NCI-H345 treated with DMSO at 0.1 percent for 48 hours (cell line): ENCODE measurements at regions not wholly inside any gene's neighbourhood (a gene's known extent, or its start where the extent isn't known, plus 50 kb on each side); places are given as distances from the start of the nearest gene placed in this dataset.

Source experiments
- DNase-seq: peaks from one replicate; lab custom pipeline; 2025; ENCODE audit not compliant: unreplicated experiment; lab: John Stamatoyannopoulos, UW

DNA sequence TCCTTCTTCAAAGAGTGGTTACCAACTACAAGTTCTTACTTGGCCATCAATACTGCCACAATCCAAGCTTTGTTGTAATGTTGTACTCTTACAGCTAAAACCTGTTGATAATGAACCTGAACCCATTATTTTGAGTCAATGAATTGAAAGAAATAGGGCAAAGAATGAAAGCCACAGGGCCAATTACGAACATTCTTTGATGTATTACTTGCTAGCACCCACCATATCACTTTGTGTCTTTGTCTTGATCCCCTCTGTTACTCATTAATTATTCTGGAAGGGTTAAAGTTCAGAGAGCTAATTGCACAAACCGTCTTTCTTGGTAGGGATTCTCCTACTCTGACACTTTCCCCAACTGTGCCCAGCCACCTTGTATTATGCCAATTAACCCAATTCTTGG lies 53.2 kb upstream of the TFEC start:
- no peak for DNase-seq

DNA sequence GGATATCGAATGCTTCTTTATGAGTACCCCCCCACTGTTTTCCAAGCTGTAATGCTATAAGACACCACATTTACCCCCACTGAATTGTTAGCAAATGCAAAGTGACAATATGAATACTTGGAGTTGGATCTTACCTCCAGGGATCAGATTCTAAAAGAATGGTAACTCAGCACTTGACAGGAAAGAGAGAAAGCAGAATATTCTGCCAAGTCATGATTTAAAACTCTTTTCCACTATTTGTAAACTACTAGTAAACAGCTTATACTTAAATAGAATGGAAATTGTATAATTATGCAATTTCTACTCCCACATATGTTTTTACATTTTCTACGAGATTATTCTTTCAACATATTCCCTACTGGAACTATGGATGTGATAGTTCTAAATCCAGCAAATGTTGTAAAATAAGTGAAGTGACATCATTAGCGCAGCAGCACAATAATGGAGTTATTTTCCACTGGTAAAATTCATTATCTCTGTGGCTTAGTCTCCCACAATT lies 56.0 kb upstream of the TFEC start:
- no peak for DNase-seq

DNA sequence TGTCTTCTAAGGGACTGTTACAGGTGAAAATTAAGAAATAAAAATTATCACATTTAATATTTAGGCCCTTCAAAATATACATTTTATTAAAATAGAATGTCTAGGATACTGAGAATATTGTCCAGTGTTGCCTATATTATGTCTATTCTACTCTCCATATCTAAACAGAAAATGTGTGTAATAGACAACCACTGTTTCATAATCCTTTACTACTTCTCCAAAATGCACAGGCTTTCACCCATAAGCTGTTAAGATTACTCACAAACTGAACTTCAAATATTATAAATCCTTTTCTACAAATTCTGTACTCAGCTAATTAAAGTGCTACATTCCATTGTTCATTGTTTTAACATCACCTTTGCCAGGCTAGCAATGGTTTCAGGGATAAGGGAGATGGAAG lies 56.7 kb upstream of the TFEC start:
- no peak for DNase-seq

DNA sequence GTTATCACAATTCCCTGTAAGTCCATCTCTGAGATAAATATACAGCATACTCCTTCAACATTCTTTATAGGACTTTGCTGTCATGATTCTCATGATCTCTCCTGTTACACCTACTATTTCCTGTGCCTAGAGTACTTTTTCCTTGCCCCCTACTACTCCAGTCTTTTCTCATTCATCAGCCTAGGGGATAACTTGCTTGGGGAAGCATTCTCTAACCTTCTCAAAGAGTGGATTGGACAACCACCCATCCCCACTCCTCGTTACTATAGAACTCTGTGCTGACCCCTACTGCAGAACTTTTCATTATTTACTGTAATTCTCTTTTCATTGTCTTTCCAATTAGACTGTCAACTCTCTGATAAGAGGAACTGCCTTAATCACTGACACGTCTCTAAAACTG lies 57.4 kb upstream of the TFEC start:
- DNase-seq, result no peak

DNA sequence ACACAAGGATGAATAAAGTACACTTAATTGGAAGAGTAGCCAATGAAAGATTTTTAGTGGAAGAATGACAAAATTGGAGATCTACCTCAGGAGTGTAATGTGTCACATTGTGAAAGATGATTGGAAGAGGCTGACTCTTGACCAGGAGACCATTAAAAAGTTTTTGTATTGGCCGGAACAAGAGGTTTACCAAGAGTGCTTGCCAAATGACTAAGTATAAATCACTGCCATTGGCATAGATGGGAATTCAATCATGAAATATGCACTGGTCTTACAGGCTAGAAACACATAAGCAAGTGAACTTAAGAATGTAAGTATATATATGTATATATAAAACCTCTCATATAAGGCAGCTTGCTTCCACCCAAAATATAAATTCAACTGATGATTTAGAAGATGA lies 58.7 kb upstream of the TFEC start:
- no peak for DNase-seq

DNA sequence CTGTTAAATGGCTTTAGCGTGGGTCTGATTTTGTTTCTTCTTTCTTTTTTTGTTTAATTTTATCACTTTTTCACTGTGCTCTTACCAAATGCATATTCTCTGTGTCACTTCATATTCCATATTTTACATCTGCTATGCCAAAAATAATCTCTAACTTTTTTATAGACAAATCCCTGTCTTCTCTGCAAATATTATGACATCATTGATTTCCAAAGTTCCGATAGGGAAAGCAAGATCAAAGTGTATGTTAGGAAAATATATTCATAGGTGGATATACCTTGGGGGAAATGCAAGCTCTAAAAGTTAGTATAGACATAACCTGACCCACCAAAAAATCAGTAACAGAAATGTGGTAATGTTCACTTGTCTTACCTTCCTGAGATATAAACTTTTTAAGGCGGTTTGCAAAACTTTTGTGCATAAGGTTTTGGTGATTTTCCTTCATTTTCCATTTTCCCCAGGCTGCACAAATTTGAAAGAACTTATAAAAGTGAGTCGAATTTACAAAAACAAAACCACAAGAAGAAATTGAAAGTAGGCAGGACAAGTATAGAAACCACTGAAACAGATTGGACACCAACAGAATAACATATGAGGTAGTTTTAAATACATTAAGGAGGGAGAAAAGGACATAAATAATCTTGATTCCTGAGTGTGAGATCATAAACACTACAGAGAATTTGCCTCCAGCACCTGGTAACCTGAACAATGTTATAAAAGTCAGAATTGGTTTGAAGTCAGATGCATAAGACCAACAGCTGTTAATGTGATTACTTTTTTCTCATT lies 63.1 kb upstream of the TFEC start:
- no peak for DNase-seq

DNA sequence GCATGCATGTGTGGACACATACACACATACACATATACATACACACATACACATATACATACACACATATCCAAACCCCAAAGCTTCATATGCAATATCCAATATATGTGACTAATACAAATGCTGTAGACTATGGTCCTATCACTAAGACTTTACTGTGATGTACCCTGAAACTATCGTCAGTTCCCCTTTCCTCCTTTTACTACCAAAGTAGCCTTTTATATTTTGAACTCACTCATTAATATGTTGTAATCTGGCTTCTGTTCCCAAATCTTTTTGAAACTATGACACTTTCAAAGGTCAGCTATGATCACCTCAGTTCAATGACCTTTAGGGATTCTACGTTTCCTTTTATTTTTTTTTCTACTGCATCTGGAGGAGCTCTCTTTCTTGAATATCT lies 64.8 kb upstream of the TFEC start:
- no peak for DNase-seq

DNA sequence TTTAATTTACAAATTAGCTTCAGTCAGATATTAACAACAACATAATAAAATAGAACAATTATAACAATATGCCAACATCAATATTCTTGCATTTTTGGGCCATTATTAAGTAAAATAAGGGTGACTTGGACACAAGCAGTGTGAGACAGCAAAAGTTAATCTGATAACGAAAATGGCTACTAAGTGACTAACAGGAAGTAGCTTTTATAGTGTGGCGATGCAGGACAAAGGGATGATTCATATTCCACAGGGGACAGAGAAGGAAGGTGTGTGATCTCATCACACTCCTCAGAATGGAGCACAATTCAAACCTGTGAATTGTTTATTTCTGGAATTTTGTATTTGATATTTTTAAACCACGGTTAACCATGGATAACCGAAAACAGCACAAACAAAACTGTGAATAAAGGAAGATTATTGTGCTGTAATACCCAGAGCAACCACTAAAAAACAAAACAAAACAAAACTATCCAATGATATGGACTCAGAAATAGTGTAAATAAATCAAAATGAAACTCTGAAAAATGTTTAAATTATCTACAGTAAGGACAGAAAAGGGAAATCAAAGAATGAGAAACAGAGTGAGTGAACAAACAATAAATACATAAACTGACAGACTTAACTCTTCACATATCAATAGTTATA lies 66.9 kb upstream of the TFEC start:
- DNase-seq, result no peak

DNA sequence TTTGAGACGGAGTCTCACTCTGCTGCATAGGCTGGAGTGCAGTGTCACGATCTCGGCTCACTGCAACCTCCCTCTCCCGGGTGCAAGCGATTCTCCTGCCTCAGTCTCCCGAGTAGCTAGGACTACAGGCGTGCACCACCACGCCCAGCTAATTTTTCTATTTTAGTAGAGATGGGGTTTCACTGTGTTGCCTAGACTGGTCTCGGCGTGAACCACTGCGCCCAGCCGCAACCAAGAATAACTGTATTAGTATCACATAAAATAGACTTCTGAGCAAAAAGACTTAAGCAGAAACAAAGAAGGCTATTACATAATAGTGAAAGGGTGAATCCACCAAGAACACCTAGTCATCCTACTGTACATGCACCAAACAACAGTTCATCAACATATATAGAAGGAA lies 67.6 kb upstream of the TFEC start:
- DNase-seq, result no peak

DNA sequence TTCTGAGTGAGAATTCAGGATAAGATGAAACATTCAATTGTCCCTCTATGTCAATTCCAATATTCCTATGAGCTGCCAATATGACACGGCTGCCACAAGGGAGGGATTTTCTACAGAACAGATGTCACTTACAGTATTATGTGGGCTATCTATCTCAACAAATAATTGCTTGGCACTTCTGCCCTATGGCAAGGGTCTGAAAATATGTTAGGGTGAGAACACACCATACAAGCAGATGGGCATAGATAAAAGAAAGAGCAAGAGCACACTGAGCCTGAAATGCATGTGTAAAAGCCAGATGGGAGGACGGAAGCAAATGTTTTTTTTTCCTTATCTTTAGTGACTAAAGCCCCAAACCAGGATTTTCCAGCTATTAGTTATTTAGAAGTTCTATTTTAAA lies 70.1 kb upstream of the TFEC start:
- no peak for DNase-seq

DNA sequence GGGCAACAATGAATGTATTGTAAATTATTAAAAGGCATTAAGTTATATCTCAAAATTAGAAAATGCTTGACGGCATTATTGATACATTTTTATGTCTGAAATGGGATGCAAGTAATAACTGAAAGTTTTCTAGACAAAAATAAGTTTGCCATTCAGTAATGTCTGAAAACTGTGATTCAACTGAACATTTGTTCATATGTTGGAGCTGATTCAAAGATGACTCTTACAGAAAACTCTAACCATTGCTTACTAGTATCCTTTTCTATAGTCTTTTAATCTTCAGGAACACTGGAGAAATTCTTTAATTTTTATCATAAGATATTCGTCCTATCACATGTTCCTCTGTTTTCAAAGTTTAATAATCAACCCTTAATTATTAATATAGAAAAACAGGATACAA lies 71.1 kb upstream of the TFEC start:
- no peak for DNase-seq

DNA sequence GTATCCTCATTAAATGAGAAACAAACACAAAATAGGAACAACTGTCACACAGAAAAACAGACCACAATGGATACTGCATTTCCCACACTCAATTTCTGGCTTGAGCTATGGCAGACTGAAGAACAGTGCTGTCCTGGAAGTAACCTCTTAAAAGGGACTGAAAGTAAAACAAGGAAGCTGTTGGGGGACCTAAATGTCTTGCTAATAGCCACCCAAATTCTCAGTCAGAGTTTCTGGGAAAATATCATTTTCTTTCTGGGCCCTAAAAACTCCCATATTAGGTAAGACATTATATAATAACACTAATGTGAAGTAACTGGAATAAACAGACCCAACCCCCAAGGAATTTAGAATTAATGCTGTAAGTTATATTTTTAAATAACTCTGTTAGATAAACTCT lies 80.9 kb upstream of the TFEC start:
- DNase-seq, result no peak

DNA sequence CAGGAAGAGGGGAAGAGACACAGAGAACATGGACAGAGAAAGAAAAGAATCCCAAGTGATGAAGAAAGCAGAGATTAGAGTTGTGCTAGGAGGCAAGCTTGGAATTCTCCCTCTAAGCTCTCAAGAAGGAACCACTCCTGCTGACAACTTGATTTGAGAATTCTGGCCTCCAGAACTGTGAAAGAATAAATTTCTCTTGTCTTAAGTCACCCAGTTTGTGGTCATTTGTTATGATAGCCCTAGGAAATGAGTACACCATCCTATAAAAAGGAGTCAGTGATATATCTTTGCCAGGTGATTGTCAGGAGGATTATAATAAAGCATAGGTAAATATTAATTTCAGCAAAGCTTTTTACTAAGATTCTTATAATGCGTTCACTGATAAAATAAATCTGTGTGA lies 82.7 kb upstream of the TFEC start:
- no peak for DNase-seq

DNA sequence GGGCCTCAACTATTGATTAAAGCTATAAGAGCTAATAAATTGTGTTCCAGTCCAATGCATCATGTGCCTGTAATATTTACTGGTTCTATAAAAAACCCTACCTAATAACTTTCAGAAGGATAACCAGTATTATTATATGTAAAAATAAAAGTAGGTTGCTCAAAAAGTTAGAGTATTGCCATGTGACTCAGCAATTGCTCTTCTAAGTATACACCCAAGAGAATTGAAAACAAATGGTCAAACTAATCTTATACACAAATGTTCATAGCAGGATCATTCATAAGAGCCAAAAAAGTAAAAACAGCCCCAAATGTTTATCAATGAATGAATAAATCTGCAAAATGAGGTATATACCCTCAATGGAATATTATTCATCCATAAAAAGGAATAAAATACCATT lies 89.5 kb upstream of the TES start:
- no peak for DNase-seq

DNA sequence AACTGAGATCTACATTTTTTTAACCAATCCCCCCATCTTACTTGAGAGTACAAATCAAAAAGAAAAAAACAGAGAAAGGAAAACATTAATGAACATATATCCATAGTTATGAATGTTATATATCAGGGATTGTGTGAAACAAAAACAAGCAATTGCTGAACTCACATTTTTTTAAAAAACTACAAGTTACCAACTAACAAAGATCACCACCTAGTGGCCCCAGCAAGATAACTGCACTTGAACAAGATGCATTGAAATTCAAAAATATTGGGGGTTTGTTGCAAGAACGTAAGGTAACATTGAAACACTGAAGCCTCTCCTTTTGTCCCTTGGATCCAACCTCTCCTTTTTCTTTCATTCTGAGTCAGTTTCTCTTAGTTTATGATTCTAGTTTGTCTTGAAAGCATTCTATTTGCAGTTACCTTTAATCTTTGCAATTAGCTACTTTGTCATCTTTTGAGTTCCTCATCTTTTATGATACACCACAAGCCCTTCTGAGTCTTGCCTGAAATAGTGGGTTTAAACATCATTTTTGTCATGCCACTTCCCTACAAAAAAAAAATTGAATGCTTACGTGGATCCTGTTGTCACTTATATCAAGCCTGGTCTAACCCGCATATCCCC lies 87.3 kb upstream of the TES start:
- no peak for DNase-seq

DNA sequence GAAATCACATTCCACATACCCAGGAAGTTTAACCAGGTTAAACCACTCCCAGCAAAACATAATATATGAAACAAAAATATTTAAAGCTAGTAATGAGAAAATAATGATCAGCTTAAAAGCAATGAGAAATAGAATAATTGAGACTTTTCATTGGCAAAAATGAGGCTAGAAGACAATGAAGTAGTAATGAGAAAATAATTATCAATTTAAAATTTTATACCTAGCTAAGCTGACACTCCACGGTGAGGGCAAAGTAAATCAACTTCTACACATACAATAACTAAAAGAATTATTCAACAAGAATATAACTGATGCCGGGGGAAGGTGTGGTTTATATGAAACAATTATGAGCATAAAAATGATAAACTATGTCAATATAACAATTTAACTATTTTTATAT lies 82.2 kb upstream of the TES start:
- no peak for DNase-seq

DNA sequence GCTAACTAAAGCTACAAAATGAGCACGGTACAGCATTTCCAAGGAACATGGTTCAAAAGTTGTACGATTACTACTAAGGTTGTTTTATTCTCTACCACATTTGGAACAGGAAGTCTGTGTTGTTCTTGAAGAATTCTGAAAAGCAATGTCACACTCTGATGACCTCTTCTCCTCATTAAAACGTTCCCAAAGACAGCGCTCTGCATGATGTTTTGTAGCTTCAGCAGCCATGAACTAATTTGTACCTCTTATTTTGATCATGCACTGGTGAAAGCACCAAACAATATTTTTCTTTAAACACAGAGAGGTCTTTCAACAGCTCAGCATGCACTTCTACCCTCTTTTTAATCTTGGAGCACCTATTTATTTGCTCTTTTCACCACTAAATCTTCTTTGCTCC lies 75.0 kb upstream of the TES start:
- DNase-seq, result no peak

DNA sequence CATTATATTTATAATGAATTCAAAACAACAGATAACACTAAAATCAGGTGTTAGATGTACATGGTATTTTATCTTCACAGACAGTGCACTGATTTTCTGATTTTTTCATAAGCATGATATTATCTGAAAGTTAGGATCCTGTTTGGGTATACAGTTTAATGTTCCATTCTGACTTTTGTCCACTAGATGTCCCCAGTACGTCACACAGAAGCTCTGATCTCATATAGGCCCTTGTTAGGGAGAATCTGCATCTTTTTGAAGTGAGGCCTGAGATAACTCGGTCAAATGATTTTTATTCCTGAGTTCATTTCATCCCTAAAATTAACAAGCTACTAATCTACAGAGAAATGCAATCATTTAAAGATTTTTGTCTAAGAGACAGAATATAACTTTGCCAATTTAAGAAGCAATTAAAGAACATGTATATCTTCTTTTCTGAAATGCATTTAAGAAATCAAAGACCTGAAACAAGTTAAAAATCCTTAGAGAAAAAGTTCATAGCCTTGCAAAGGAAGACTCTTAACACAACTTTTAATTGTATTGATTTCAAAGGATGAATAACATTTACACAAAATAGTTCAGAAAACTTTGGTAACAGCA lies 72.0 kb upstream of the TES start:
- peak; percentile 14 for DNase-seq

DNA sequence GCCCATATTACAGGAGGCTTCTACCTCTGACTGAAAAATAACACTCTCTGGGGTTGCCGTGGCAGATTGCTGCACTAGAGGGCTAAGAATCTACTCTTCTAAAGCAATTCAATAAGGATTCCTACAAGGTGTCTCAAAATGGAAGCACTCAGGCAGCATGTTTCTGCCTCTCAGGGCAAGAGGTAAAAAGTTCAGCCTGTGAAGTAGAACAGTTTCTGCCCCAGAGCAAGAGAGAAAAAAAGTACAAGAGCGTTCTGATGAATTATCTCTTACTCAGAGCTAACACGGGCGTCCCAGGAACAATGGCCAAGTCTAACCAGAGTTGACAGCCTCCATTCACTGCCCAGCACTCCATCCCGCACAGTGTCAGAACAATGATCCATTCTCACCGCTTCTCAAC lies 71.3 kb upstream of the TES start:
- DNase-seq, result no peak

DNA sequence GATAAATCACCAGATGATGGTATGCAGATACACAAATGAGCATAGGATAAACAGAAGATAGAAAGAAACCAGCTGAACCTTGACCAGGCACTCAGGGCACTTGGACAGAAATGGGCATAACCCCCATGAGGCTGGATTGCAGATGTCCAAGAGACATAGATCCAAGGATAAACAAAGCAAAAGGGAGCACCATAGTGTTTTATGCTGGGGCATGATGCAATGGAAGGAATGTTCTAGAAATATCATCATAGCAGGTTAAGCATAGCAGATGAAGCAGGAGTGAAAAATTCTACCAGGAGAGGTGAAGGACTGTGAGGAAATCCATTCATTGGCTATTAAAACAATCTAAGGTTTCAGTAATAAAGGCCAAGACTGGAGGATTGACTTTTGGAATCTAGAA lies 70.5 kb upstream of the TES start:
- no peak for DNase-seq

DNA sequence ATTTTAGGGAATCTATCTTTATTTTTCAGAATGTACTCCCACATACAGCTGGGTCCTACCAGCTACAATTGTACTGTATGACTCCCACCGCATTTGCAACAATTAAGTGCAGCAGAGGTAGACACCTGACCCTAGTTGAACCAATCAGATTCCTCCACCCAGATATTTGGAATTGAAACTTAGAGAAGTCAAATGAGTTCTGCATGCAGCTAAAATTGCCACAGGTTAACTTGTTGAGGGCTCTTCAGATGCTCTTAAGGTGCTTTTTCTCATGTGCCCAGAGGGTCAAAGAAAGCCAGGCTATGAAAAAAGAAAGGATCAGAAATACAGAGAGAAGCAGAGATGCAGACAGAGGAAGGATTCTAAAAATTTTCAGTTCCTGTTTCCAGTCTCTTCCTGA lies 68.0 kb upstream of the TES start:
- no peak for DNase-seq

DNA sequence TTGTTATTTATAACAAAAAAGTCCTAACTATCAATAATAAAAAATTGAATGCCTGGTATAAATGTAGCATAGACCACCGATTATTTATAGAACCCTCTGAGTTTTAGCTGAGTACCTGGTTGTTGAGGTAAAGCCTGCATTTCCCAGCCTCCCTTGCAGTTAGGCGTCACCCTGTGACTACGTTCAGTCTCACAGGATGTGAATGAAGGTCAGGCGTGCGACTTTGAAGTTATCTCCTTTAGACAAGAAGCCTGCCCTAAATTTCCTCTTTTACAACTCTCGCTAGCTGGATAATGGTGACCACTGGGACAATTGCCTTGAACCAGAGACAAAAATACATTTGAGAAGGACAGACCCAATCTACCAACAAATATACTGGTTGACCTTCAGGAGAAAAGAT lies 67.5 kb upstream of the TES start:
- no peak for DNase-seq
